A549 (cell line): ENCODE measurements at regions not wholly inside any gene's neighbourhood (a gene's known extent, or its start where the extent isn't known, plus 50 kb on each side); places are given as distances from the start of the nearest gene placed in this dataset.

Experiments used
- BCL3 ChIP-seq: fragments of >200 bp; sonication (Bioruptor Twin); formaldehyde crosslinking; IDR thresholded peaks from 3 replicates; pipeline ENCODE4 v1.6.1; 2016
- CHD2 ChIP-seq: fragments of 150-350 bp; IDR thresholded peaks from 2 replicates; pipeline ENCODE4 v1.6.1; 2014; ENCODE audit warnings: low read length; ENCODE audit not compliant: partially characterized antibody
- CTCF ChIP-seq: fragments of >200 bp; sonication (Bioruptor Twin); formaldehyde crosslinking; IDR thresholded peaks from 3 replicates; pipeline ENCODE4 v1.5.1; 2016
- EP300 ChIP-seq, 2 experiments: fragments of >200 bp; sonication (Bioruptor Twin); formaldehyde crosslinking; IDR thresholded peaks; 2 replicates in 1 of 2; 3 replicates in 1 of 2; pipeline ENCODE4 v1.6.1; 2016 to 2017
- HMGXB4 ChIP-seq: fragments of 250-450 bp; sonication (Bioruptor Pico); IDR thresholded peaks from 2 replicates; pipeline ENCODE4 v1.5.0; 2021; ENCODE audit warnings: mild to moderate bottlenecking, moderate library complexity, borderline replicate concordance
- HOXA7 ChIP-seq: fragments of 250-450 bp; sonication (Bioruptor Pico); IDR thresholded peaks from 2 replicates; pipeline ENCODE4 v1.5.0; 2020; ENCODE audit warnings: mild to moderate bottlenecking, moderate library complexity
- PHF8 ChIP-seq: fragments of 200-600 bp; sonication (generic); IDR thresholded peaks from 2 replicates; pipeline ENCODE4 v1.6.1; 2016; ENCODE audit warnings: low read depth, mild to moderate bottlenecking, antibody characterized with exemption, moderate library complexity, borderline replicate concordance
- POLR2A ChIP-seq: IDR thresholded peaks from 2 replicates; pipeline ENCODE4 v1.6.1; 2012; ENCODE audit warnings: mild to moderate bottlenecking, low read length
- RAD21 ChIP-seq, 2 experiments: fragments of >200 bp in 1 of 2; sonication (Bioruptor Twin) in 1 of 2; formaldehyde crosslinking in 1 of 2; IDR thresholded peaks in 1 of 2; conservative IDR thresholded peaks in 1 of 2; 2 replicates in 1 of 2; 3 replicates in 1 of 2; pipeline ENCODE4 v1.6.1; 2012 to 2018; ENCODE audit warnings: inconsistent platforms in 1 of 2
- RCOR1 ChIP-seq: fragments of 150-350 bp; IDR thresholded peaks from 2 replicates; pipeline ENCODE4 v1.6.1; 2014; ENCODE audit warnings: antibody characterized with exemption, low read length, low read depth
- REST ChIP-seq: fragments of 200-600 bp; sonication (generic); IDR thresholded peaks from 2 replicates; pipeline ENCODE4 v1.6.1; 2016; ENCODE audit warnings: antibody characterized with exemption, mild to moderate bottlenecking, moderate library complexity
- RFX5 ChIP-seq: fragments of 450-650 bp; IDR thresholded peaks from 2 replicates; pipeline ENCODE4 v1.7.1; 2014; ENCODE audit warnings: antibody characterized with exemption, mild to moderate bottlenecking, moderate library complexity

- TF ChIP-seq CTCF (no peak), RFX5 (no peak), HMGXB4 (CRISPR knock-in tag) (no peak), CHD2 (no peak), RCOR1 (no peak), POLR2A (no peak), PHF8 (no peak), HOXA7 (CRISPR knock-in tag) (no peak), RAD21 (conservative IDR thresholded peaks at IDR 0.05 in 1 of 2, IDR thresholded peaks at IDR 0.05 in 1 of 2) (no peak), EP300 (IDR thresholded peaks at IDR 0.05) (no peak), REST (no peak), BCL3 (no peak)
Measured at GRCh38 chr10:60717852-60718251, 60.4 kb upstream of the CDK1 start.
